GM18499 (cell line): ENCODE measurements at regions not wholly inside any gene's neighbourhood (a gene's known extent, or its start where the extent isn't known, plus 50 kb on each side); places are given as distances from the start of the nearest gene placed in this dataset.

Source experiments
- ATAC-seq: cut with Tn5 transposase; IDR thresholded peaks from one replicate; pipeline ENCODE4 v1.9.1; 2021; ENCODE audit warnings: moderate number of reproducible peaks; ENCODE audit not compliant: insufficient read depth, unreplicated experiment

DNA sequence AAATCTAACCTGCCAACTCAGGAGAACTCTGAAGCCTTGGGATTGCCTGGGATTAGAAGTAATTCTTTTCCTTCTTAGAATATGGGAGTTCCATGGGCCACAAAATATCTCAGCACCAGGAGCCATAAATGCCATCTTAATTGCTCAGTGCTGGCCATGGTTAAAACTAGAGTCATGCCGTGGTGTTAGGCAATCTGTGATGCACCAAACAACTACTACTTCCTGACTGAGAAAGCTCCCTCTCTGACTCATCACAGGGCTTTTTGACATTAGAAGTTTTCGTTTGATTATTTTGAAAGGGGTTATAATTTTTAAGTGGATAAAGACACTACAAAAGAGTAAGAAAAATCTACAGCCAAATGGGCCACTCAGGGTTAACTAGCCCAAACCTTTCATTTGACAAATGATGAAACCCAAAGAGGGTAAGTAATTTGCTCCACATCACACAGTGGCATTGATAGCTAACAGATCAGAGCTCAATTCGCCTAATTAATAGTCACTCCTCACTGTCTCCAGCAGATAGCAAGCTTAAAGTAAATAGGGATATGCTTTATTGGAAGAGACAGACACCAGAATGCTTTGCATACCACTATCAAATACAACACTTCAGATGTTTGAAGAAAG lies 377.3 kb downstream of the EMP1 start:
- ATAC-seq: no peak

DNA sequence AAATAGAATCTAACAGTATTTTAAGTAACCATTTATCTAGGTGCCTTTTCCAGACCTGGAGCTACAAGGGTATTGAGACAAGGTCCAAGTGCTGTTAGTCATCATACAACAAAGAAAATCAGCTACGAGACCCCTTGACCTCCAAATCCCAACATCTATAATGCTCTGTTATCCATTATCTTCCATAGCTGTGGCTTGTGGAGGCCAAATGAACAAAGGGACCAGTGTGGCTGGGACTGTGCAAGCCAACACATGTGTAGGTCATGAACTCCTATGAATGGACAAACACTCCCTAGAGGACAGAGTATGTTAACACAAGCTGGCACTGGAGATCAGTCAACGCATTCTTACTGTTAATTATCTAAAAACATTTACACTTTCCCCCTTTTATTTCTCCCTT lies 374.5 kb downstream of the EMP1 start:
- ATAC-seq: no peak

DNA sequence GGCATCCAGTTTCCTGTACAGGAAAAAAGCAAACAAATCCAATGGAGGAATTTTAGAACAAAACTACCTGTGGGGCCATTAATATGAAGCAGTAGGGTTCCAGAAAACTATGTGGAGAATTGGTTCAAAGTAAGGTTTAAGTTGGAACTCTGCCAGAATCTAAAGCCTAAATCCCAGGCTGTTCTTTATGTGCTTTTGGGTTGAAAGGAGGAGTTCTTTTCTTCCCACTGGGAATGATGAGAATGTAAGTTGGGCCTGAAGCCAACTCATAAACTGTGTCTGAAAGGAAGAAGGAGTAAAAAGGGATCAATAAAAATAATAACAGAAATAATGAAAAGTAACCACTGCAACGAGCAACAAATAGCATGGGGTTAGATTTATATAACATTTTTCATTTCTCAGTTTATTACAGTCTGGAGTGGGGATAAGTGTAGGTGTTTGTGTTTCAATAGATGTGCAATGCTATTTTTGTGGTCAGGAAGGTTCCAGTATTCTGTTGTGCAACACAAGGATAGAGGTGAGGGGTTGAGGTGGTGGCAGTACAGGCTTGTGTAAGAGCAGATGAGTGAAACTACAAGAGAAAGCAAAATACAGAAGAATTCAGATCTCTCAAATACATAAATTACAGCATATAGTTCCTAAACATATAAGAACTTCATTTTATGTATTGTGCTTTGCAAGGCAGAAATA lies 373.6 kb downstream of the EMP1 start:
- no peak for ATAC-seq

DNA sequence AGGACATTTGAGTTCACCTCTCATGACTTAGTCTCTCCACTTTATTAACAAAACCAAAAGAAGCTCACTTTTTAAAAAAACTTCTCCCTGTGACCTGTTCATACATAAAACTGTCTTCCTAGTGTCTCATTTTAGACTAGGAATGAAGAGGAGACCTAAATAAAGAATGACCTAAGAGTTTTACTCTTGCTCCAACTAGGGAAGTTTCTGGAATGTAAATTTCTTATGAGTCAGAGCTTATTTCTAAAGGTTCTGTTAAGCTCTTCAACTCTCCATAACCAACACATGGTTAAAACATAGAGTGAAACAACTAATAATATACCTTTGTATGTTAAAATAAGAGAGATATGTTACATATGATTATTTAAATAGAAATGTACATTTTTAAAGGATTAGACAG lies 369.8 kb downstream of the EMP1 start:
- ATAC-seq: no peak

DNA sequence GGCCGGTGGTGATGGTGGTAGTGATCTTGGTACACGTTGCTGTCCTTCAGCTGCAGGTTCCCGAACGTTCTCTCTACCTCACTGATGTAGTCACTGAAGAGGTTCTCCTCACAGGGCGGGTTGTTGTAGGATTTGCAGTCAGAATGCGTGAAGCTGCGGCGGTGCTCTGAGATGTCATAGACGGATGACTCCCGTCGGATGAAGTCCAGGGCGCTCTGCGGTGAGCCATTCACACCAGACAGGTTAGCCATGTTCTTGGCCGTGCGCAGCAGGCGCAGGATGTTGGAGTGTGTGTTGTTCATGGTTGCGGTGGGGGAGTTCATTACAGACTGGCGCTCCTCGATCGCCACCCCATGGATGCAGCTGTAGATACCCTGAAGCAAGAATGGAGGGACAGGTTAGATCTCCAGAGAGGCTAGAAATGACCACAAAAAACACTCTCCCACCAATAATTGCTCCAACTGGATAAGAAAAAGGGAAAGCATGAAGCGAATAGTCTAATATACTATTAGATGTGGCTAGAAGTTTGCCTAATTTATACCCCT lies 367.8 kb downstream of the EMP1 start:
- ATAC-seq: no peak

DNA sequence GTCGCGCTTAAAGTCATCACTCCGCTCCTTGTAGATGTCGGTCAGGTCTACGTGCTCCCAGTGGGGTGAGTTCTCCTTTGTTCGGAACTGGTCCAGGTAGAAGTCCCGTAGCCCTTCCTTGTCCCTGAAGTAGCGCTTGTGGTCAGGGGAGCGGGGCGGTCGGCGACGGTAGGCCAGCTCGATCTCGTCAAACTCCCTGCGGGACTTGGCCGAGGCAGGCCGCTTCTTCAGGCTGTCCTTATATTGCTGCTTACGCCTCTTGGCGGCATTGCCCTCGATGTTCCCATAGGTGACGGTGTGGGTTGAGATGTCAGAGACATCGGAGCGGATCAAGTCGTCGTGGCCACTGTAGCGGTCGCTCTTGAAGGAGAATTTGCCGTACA lies 367.2 kb downstream of the EMP1 start:
- ATAC-seq: no peak

DNA sequence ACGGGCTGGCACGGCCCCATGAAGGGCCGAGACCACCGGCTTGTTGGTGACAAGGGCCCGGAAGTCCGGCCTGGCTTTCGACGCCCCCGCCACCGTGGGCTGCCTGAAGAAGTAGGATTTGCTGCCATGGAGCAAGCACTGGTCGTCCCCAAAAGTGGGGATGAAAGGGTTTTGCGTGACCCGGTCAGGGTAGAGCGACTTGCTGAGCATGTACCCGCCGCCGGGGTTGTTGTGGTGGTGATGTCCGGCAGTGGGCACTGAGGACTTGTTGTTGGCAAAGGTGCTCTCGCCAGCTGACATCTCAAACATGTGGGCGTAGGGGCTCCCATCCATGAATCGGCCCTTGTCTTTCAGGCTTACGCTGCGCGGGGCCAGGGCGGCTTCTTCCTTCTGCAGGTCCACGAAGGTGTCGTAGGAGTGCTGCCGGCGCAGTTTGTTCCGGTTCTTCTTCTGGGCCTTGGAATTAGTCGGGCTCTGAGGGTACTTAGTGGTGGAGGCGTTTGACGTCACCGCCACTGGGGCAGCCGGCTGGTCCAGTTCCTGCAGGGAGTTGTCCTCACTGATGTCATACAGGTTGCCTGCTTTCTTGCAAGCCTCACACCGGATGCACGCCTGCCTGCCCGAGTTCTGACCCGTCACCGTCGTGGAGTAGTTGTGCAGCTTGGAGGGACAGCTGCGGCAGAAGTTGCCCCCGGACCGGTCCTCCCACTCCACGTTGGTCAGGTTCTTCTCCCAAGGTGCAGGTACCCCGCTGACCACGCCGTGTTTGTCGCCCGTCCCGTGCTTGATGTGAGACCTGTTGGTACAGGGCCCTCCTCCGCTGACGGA lies 366.6 kb downstream of the EMP1 start:
- ATAC-seq: no peak

DNA sequence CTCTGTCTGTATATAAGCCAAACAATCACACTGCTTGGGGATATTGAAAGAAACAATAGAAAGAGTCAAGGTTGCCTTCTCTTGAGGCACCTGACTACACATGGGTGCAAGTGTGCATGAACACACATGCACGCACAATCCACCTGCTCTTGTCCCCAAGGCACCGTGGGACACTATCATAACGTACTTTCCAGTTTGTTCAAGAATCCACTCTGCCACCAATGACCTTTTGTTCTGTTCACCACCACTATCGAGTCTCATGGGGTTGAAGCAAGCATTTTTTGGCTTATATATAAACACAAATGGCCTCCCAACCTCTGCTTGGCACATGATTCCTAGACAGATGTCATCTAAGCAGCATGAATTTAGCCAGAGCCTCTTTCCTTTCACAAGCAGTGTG lies 365.4 kb downstream of the EMP1 start:
- no peak for ATAC-seq

DNA sequence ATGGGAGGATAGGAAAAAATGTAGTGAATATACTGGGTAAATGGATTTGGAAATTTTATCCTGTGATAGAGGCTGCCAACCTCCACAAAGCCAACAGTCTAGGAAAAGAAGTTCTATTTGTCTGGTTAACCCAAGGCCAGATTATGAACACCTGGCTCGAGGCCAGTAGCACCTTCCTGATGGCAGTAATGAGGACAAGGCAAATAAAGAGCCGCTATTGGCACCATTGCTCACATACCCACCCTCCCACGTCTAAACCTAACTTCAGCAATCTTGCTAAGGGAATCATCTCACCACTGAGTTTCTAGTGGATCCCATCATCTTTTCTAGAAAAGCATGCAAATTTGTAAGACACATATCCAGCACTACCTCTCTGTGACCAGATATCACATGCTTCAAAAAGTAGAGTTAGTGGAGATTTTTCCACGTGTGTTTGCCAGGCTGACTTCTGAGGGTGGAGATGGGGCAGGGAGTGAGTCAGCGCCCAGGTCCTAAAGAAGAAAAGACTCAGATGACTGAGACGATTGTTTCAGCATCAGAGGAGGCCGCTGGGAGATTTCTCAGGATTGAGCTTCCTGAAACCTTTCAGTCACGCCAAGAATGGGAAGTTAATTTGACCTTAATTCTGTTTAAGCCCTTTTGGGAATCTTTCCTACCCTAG lies 362.9 kb downstream of the EMP1 start:
- no peak for ATAC-seq

DNA sequence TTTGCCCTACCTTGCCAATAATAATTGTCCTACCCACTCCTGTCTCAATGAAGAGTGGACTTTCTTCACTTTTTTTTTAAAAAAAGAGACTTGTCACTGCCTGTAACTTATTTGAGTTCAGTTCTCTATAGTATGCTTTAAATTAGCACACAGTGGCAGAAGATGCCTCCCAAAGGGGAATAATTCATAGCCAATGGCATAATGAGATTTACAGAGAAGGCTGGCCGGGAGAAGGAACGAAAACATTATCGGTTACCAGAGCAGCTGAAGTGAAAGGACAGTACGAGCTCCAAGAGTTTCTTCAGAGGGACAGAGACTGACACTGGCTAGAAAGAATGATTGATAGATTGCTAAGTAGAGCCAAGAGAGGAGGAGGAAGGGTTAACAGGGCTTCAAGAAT lies 356.3 kb downstream of the EMP1 start:
- ATAC-seq: no peak

DNA sequence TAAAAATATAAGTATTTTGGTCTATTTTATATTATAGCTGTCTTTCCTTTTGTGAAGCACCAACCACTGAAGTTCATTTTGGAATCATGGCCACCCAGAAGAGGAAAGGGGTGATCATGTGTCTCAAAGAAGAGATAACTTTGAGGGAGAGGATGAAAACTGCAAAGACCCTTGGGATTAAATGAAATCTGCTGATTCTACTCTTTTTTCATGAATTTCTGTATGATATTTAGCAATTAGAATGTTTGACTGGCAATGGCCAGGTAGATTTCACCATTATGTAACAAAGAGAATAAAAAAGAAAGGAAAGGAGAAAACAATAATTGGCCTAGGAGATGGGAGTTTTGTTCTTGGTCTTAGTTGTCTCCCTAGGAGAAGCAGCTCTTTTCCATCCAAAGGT lies 350.8 kb downstream of the EMP1 start:
- no peak for ATAC-seq

DNA sequence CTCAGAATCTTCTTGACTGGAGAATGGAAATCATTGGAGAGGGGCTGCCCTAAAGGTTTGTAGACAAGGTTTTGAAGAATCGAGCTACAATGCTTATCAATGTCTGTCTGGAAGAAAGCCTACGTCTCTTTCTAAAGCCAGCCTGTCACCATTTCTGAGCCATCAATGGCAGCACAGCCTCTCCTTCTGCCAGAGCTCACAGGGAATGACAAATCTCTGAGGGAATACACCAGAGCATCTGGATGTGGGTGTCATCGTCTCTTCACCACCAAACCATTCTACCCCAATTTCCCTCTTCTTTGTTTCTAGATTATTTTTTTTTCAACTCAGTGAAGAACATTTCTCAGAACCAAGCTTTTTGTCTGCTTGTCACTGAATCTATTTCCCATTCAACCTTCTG lies 349.7 kb downstream of the EMP1 start:
- ATAC-seq: no peak

DNA sequence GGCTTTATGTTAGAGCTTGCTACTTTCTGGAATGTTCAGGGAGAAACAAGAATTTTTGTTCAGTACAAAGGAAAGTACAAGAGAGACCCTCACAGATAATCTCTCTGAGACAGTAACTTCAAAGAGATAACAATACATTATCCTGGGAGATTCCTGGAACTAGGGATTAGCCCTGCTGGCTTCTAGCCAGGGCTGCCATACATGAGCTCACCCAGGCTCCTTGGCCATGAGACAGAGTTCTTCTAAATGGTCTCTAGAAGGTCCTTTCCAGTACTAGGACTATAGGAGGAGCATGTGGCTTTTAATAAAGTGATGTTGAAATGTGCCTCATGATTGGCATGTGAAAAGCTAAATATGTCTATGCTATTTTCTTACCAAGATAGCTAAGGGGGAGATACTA lies 342.5 kb downstream of the EMP1 start:
- no peak for ATAC-seq

DNA sequence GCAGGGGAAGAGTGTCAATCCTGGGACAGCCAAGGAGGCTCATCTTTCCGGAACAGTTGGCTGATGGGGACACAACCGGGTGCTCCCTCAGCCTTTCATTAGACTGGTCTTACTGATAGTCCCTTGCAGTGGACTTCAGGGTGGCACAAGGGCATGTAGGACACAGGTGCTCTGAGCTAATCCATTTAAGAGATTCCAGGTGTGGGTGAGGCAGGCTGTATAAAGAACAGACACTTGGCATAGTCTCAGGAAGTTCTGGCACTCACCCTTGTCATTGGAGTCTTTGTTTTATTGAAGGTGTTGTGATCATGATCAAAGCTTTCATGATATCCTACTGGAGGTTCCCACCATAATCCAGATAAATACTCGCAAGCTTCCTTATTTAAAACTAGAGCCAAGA lies 341.6 kb downstream of the EMP1 start:
- ATAC-seq: no peak

DNA sequence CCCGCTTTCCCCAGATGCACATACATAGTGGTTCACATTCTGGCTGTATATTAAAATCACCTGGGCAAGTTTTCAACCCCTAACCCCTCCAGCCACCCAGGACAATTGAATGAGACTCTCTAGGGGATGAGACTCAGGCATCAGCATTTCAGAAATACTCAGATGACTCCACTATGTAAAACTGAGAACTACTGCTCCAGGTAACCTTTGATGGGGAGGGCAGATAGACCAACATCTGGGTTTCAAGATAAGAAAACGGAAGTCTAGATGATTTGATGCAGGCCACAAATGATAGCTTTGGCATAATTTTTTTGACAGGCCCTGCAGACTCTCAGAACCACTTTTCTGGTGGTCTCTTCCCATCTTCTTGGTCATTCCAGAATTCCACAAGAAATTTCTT lies 341.1 kb downstream of the EMP1 start:
- peak; percentile 48 for ATAC-seq

DNA sequence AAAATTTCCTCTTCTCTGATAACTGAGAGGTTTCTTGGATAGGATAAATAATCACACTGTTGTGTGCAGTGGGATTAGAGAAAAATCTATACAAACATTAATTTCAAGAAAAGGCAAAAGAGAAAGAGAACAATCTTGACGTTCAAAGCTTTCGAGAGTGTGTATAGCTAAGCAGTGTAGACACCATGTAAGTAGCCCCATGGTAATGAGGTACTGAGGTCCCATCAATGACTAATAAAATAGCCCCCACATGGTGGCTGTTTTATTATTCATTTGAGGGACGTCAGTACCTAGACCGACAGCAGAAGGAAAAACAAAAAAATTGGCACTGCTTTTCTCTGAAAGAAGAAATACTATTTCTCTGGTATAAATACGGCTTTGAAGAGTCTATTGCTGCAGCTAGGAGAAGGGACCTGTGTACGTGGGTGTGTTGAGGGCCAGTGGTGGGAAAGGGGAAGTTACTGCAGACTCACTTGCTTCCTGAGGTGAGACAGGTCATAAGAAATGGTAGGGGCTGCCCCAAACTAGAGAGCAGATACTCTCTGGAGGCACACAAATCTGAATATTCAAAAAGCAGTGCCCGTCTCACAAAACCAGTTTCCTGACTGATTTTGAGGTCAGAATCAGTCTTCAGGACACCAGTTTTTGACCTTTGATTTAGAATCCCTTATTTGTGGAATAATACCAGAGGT lies 339.8 kb downstream of the EMP1 start:
- ATAC-seq: peak; percentile 95

DNA sequence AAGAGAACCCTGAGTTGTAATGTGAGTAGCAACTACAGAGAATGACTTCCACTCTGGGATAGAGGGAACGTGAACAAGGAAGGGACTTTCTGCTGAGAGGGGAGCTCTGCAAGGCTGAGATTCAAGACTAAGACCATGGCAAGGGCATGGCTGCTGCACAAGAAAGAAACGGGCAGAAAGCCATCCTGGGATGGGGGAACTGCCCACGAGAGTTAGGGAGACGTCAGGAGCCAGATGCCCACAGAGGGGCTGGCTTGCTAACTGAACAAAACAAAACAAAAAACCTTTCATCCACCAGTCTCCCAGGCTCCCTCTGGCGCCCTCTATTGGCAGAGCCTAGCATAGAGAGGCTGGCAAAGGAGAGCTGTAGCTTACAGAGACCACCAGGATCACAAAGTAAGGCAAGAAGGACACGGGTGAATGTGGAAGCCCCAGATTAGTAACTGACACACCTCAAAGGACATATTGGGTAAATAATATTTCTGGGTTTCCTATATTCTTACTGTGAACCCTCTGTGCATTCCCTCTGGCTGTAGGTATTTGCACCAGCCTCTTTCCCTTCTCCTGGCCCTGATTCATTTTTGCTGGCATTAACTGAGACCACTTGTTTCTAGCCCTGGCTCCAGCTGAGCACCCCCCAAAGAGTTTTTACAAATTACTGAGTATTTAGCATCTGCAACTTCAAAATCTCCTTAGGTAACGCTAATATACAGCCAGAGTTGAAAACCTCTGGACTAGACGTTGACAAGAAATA lies 338.3 kb downstream of the EMP1 start:
- ATAC-seq: no peak

DNA sequence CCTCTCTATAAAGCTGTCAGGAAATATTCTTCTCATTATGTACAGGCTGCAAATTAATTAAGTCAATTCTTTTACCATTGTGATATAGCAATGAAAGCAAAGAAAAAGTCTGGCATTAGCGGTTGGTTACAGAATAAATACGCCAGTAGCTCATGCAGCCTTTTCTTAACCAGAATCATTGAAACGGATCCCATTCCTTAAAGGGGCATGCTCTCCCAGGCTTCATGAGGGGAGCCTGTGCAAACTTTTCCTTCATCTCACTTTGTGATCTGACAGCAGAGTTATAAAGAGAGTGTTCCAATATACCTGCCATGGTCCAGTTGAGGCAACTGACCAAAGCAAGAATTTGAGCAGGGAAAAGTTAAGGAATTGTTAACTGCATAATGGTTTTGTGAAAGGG lies 337.7 kb downstream of the EMP1 start:
- ATAC-seq: no peak

DNA sequence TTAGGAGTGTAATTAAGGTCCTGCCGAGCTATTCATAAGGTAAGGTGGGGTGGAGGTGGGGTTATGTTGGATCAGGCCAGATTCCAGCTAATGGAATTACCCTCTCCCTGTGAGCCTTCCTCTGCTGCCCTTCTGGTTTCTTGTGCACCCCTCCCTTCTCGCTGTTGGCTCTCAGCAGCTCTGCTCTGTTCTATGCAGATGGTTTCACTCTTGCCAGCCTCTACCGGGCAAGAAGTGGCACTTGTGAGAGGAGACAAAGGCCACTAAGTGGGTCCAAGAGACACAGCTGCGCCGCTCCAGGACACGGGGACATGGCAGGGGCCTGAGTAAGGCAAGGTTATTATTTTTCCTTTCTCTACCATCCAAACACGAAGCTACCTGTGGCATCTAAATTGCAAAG lies 334.4 kb downstream of the EMP1 start:
- no peak for ATAC-seq
